IMR-90 (cell line): ENCODE measurements at regions not wholly inside any gene's neighbourhood (a gene's known extent, or its start where the extent isn't known, plus 50 kb on each side); places are given as distances from the start of the nearest gene placed in this dataset.

Experiments
- ATAC-seq: fragments of 200-7000 bp; cut with Tn5 transposase; 2 replicates; pipeline ENCODE4 v1.9.1; 2020; ENCODE audit warnings: low read depth, mild to moderate bottlenecking, moderate library complexity
- BruUV-seq: library from RNA; stranded (reverse); fragments of 400-500 nt; replicated peaks from 2 replicates; lab custom pipeline; 2021; lab: Mats Ljungman, UMichigan
- CTCF ChIA-PET: fragments of 300-600 bp; formaldehyde crosslinking; extraction: SDS; loops from one replicate; lab custom pipeline; 2021; ENCODE audit warnings: antibody characterized with exemption; lab: Yijun Ruan, JAX
- POLR2A ChIA-PET: fragments of 300-600 bp; sonication (Branson Sonifier 250); formaldehyde crosslinking; loops from one replicate; lab custom pipeline; 2022; ENCODE audit warnings: antibody characterized with exemption; ENCODE audit not compliant: unreplicated experiment; lab: Charles Lee
- DNase-seq: peaks from one replicate; pipeline ENCODE4 v3.0.0; 2013
- H2AFZ ChIP-seq: replicated peaks from 2 replicates; pipeline ENCODE3; 2013; ENCODE audit warnings: low read length, mild to moderate bottlenecking; ENCODE audit not compliant: poor library complexity
- H2AK5ac ChIP-seq: 2 replicates; pipeline ENCODE4 v1.6.1; 2013; ENCODE audit warnings: low read depth, low read length, inconsistent platforms
- H2AK9ac ChIP-seq: replicated peaks from 2 replicates; pipeline ENCODE3; 2013; ENCODE audit warnings: mild to moderate bottlenecking, low read depth, low read length, moderate library complexity; ENCODE audit not compliant: poor library complexity
- H2BK120ac ChIP-seq: 2 replicates; pipeline ENCODE4 v1.6.1; 2013; ENCODE audit warnings: low read depth, low read length, inconsistent platforms
- H2BK15ac ChIP-seq: 3 replicates; pipeline ENCODE4 v1.6.1; 2013; ENCODE audit warnings: low read depth, low read length, inconsistent platforms
- H2BK20ac ChIP-seq: 2 replicates; pipeline ENCODE4 v1.6.1; 2013; ENCODE audit warnings: low read depth, mild to moderate bottlenecking, inconsistent platforms, low read length, moderate library complexity
- H2BK5ac ChIP-seq: 2 replicates; pipeline ENCODE4 v1.6.1; 2013; ENCODE audit warnings: mild to moderate bottlenecking, low read depth, low read length, inconsistent platforms; ENCODE audit not compliant: poor library complexity, severe bottlenecking
- H3K14ac ChIP-seq: replicated peaks from 2 replicates; pipeline ENCODE4 v1.6.1; 2013; ENCODE audit warnings: low read depth, low read length, inconsistent platforms
- H3K18ac ChIP-seq: 2 replicates; pipeline ENCODE4 v1.6.1; 2013; ENCODE audit warnings: low read depth, low read length, control low read depth
- H3K23ac ChIP-seq: 2 replicates; pipeline ENCODE4 v1.6.1; 2013; ENCODE audit warnings: low read depth, low read length, inconsistent platforms
- H3K27ac ChIP-seq: 2 replicates; pipeline ENCODE4 v1.5.1; 2013; ENCODE audit warnings: mild to moderate bottlenecking, control low read depth, low read length; ENCODE audit not compliant: insufficient read depth
- H3K27me3 ChIP-seq: 2 replicates; pipeline ENCODE4 v1.6.1; 2013; ENCODE audit warnings: low read length; ENCODE audit not compliant: control insufficient read depth, insufficient read depth
- H3K36me3 ChIP-seq: 2 replicates; pipeline ENCODE4 v1.6.1; 2013; ENCODE audit warnings: low read length, mixed read lengths; ENCODE audit not compliant: control insufficient read depth, insufficient read depth
- H3K4ac ChIP-seq: 2 replicates; pipeline ENCODE4 v1.6.1; 2013; ENCODE audit warnings: low read depth, low read length, inconsistent platforms
- H3K4me1 ChIP-seq: 2 replicates; pipeline ENCODE4 v1.6.1; 2013; ENCODE audit warnings: low read length, mixed read lengths; ENCODE audit not compliant: control insufficient read depth, insufficient read depth
- H3K4me2 ChIP-seq: 2 replicates; pipeline ENCODE4 v1.6.1; 2013; ENCODE audit warnings: low read depth, mild to moderate bottlenecking, control low read depth, low read length, moderate library complexity
- H3K4me3 ChIP-seq: 2 replicates; pipeline ENCODE4 v1.5.1; 2013; ENCODE audit warnings: low read depth, mild to moderate bottlenecking, control low read depth, low read length, moderate library complexity; ENCODE audit not compliant: insufficient read depth
- H3K56ac ChIP-seq: 2 replicates; pipeline ENCODE4 v1.6.1; 2013; ENCODE audit warnings: low read length, inconsistent platforms; ENCODE audit not compliant: insufficient read depth; ENCODE audit errors: extremely low read depth
- H3K79me1 ChIP-seq, 2 experiments: 2 replicates each; pipeline ENCODE4 v1.6.1; 2013; ENCODE audit warnings: low read length in 2 of 2, inconsistent platforms in 1 of 2, low read depth in 1 of 2
- H3K9ac ChIP-seq: 2 replicates; pipeline ENCODE4 v1.6.1; 2013; ENCODE audit warnings: low read depth, low read length, control low read depth
- H3K9me1 ChIP-seq: 2 replicates; pipeline ENCODE4 v1.6.1; 2013; ENCODE audit warnings: low read length, inconsistent platforms; ENCODE audit not compliant: insufficient read depth
- H3K9me3 ChIP-seq: 2 replicates; pipeline ENCODE4 v1.6.1; 2013; ENCODE audit warnings: low read length; ENCODE audit not compliant: control insufficient read depth, insufficient read depth
- H4K20me1 ChIP-seq: 2 replicates; pipeline ENCODE4 v1.6.1; 2013; ENCODE audit warnings: low read length, inconsistent platforms; ENCODE audit not compliant: insufficient read depth
- H4K5ac ChIP-seq: 2 replicates; pipeline ENCODE4 v1.6.1; 2013; ENCODE audit warnings: mild to moderate bottlenecking, low read depth, low read length, control low read depth
- H4K8ac ChIP-seq, 2 experiments: 2 replicates each; pipeline ENCODE4 v1.6.1; 2013; ENCODE audit warnings: low read depth in 2 of 2, low read length in 2 of 2, control low read depth in 1 of 2, inconsistent platforms in 1 of 2
- H4K91ac ChIP-seq: 2 replicates; pipeline ENCODE4 v1.6.1; 2013; ENCODE audit warnings: low read depth, low read length, inconsistent platforms; ENCODE audit not compliant: insufficient read depth
- BHLHE40 ChIP-seq: fragments of 150-350 bp; IDR thresholded peaks from 2 replicates; pipeline ENCODE4 v1.6.1; 2016; ENCODE audit warnings: mild to moderate bottlenecking, low read depth, low read length
- CHD1 ChIP-seq: IDR thresholded peaks from 2 replicates; pipeline ENCODE4 v1.6.1; 2012; ENCODE audit warnings: low read depth, low read length, improper control_type of control experiment
- CTCF ChIP-seq: conservative IDR thresholded peaks from 2 replicates; pipeline ENCODE4 v1.5.1; 2012; ENCODE audit warnings: mild to moderate bottlenecking, low read depth, low read length, improper control_type of control experiment
- ELK1 ChIP-seq: fragments of 150-350 bp; IDR thresholded peaks from 2 replicates; pipeline ENCODE4 v1.6.1; 2016; ENCODE audit warnings: low read depth, mild to moderate bottlenecking, low read length, moderate library complexity, borderline replicate concordance
- FOS ChIP-seq: fragments of 150-350 bp; IDR thresholded peaks from 2 replicates; pipeline ENCODE4 v1.6.1; 2016; ENCODE audit warnings: low read depth, low read length
- MAFK ChIP-seq: IDR thresholded peaks from 2 replicates; pipeline ENCODE4 v1.6.1; 2012; ENCODE audit warnings: low read depth, low read length, improper control_type of control experiment
- MAZ ChIP-seq: IDR thresholded peaks from 2 replicates; pipeline ENCODE4 v1.6.1; 2012; ENCODE audit warnings: low read depth, mild to moderate bottlenecking, low read length, improper control_type of control experiment, moderate library complexity, borderline replicate concordance
- NFE2L2 ChIP-seq: fragments of 150-350 bp; IDR thresholded peaks from 2 replicates; pipeline ENCODE4 v1.6.1; 2016; ENCODE audit warnings: low read depth, mild to moderate bottlenecking, low read length
- RAD21 ChIP-seq: IDR thresholded peaks from 2 replicates; pipeline ENCODE4 v1.6.1; 2012; ENCODE audit warnings: low read length, improper control_type of control experiment
- RFX5 ChIP-seq: IDR thresholded peaks from 2 replicates; pipeline ENCODE4 v1.8.0; 2012; ENCODE audit warnings: low read depth, mild to moderate bottlenecking, low read length, moderate library complexity
- SMC3 ChIP-seq: fragments of 150-350 bp; IDR thresholded peaks from 2 replicates; pipeline ENCODE4 v1.6.1; 2016; ENCODE audit warnings: low read depth, mild to moderate bottlenecking, antibody characterized with exemption, low read length, moderate library complexity
- USF2 ChIP-seq: fragments of 150-350 bp; IDR thresholded peaks from 2 replicates; pipeline ENCODE4 v1.6.1; 2017; ENCODE audit warnings: mild to moderate bottlenecking, antibody characterized with exemption, low read length, low read depth
- WGBS, 2 experiments: methylation state at CpG; one replicate each; pipeline versions ENCODE4 v1.1.5 to v1.1.7; 2013; ENCODE audit warnings: missing lambda C conversion rate in 2 of 2; ENCODE audit not compliant: insufficient read length in 1 of 2; ENCODE audit errors: extremely low coverage in 2 of 2; 5-methylcytosine and 5-hydroxymethylcytosine counted together
- dilution Hi-C: fragments of 300-500 bp; cut with HindIII; formaldehyde crosslinking; loops from one replicate; pipeline ENCODE4 v1.14.3; 2018; ENCODE audit warnings: low sequenced_read_pairs; ENCODE audit not compliant: unreplicated experiment
- in situ Hi-C: fragments of 300-500 bp; cut with MboI; formaldehyde crosslinking; loops from 3 replicates; pipeline ENCODE4 v1.14.3; 2019; ENCODE audit warnings: low sequenced_read_pairs, inconsistent platforms, mixed read lengths
- intact Hi-C: fragments of 100-400 bp; cut with micrococcal nuclease; formaldehyde crosslinking; loops from 2 replicates; pipeline ENCODE4 v1.10.0; 2022

DNA sequence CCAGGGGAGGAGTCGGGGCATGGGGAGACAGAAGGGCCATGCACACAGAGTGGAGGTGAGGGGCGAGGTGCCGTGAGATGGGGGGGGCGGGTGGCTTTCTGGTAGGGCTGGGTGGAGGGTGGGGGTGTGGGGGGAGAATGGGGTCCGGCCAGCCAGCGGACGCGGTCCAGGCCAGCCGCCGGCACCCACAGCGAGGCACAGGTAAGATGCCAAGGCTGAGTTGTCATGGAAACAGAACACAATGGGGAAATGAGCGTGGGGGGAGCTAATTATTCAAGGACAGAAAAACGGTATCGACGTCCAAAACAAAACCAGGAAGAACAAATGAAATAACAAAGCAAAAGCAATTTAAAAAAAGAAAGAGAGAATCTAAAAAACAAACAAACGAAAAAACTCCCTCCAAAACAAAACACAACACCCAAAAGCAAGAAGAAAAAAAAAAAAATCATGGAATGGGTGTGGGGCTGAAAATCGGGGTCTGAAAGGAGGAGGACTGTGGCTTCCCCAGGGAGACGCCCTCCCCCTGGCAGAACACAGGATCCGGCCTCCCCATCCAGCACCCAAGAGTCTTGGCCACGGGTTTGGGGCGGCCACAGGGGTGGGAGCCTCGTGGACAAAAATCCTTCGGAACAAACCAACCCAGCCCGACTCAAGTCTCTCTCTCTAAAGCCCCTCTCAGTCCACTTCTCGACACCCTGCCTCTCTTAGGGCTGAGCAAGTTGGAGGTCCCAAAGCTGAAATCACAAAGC, 92.5 kb downstream of the PTPRS start:
- 0 out of 2 replicates have a peak, but pooled peaks cover 3% of the 10 kb centered on the region for H3K9me3 ChIP-seq
- no peak overlapping the region for H4K8ac ChIP-seq
- no peak overlapping the region for H3K4ac ChIP-seq
- H2AFZ ChIP-seq: no peak overlapping the region
- H3K18ac ChIP-seq: no peak overlapping the region
- H4K5ac ChIP-seq: no peak overlapping the region
- 92% methylated on average over 8 of the region's 25 CpGs; no CpG with 5 or more reads in 1 of the 2 experiments for WGBS, 2 experiments
- no peak overlapping the region for H3K23ac ChIP-seq
- no peak overlapping the region for H3K56ac ChIP-seq
- no peak overlapping the region for H3K9ac ChIP-seq
- intact Hi-C loops (no loop called here), in situ Hi-C loops (no loop called here), dilution Hi-C loops (no loop called here)
- no peak for TF ChIP-seq FOS
- TF ChIP-seq MAFK: no peak
- no peak for TF ChIP-seq MAZ
- no peak for TF ChIP-seq NFE2L2
- no peak for TF ChIP-seq RFX5
- TF ChIP-seq CTCF: no peak
- no peak for TF ChIP-seq ELK1
- TF ChIP-seq USF2: no peak
- no peak for TF ChIP-seq RAD21
- no peak for TF ChIP-seq CHD1
- no peak for TF ChIP-seq SMC3
- no peak for TF ChIP-seq BHLHE40
- no peaks in the 10 kb centered on the region for H4K20me1 ChIP-seq
- no peaks in the 10 kb centered on the region; a peak in 1 of 4 replicates for H3K79me1 ChIP-seq
- no peak overlapping the region for H2BK15ac ChIP-seq
- H2AK9ac ChIP-seq: no peak overlapping the region
- no peak overlapping the region for H3K4me2 ChIP-seq
- no peak overlapping the region for H3K27ac ChIP-seq
- no peaks in the 10 kb centered on the region for H3K27me3 ChIP-seq
- no peak overlapping the region for H2BK20ac ChIP-seq
- ChIA-PET CTCF (no interaction called here), POLR2A (no interaction called here)
- no peak overlapping the region for H4K91ac ChIP-seq
- ATAC-seq (no peak), DNase-seq (no peak)
- H3K14ac ChIP-seq: no peak overlapping the region
- no peak overlapping the region for H2AK5ac ChIP-seq
- peaks cover 31% of the 10 kb centered on the region for H3K36me3 ChIP-seq
- H3K9me1 ChIP-seq: peaks cover 6% of the 10 kb centered on the region; the same call in 1 of the 2 replicates
- H2BK5ac ChIP-seq: no peak overlapping the region
- H2BK120ac ChIP-seq: no peak overlapping the region
- H3K4me3 ChIP-seq: no peak overlapping the region
- no peaks in the 10 kb centered on the region for H3K4me1 ChIP-seq
- no TSS peak for BruUV-seq
